ENCODE measurements at regions not wholly inside any gene's neighbourhood (a gene's known extent, or its start where the extent isn't known, plus 50 kb on each side); places are given as distances from the start of the nearest gene placed in this dataset.

DNA sequence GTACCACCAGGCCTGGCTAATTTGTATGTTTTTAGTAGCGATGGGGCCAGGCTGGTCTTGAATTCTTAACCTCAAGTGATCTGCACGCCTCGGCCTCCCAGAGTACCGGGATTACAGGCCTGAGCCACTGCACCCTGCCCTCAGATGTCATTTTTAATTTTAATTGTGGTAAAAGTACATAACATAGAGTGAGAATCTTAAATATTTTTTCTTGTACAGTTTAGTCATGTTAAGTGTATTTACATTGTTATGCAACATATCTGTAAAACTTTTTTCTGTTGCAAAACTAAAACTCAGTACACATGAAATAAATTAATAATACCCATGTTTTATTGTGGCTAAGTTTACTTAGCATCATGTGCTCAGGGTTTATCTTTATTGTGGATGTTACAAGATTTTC lies 231.4 kb downstream of the ALG10 start:
- TF ChIP-seq, protein P1, sequence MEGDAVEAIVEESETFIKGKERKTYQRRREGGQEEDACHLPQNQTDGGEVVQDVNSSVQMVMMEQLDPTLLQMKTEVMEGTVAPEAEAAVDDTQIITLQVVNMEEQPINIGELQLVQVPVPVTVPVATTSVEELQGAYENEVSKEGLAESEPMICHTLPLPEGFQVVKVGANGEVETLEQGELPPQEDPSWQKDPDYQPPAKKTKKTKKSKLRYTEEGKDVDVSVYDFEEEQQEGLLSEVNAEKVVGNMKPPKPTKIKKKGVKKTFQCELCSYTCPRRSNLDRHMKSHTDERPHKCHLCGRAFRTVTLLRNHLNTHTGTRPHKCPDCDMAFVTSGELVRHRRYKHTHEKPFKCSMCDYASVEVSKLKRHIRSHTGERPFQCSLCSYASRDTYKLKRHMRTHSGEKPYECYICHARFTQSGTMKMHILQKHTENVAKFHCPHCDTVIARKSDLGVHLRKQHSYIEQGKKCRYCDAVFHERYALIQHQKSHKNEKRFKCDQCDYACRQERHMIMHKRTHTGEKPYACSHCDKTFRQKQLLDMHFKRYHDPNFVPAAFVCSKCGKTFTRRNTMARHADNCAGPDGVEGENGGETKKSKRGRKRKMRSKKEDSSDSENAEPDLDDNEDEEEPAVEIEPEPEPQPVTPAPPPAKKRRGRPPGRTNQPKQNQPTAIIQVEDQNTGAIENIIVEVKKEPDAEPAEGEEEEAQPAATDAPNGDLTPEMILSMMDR (IDR thresholded peaks at IDR 0.05), result no peak
- TF ChIP-seq POLR2A (IDR thresholded peaks at IDR 0.05), result no peak

All from testis (tissue), 2 donors.